Liver (tissue), 8 donors: ENCODE measurements at regions not wholly inside any gene's neighbourhood (a gene's known extent, or its start where the extent isn't known, plus 50 kb on each side); places are given as distances from the start of the nearest gene placed in this dataset.

Experiments
- DNase-seq: peaks from one replicate; pipeline ENCODE4 v3.0.0-alpha.2; 2017; ENCODE audit warnings: low spot score
- H3K27ac ChIP-seq, 2 donors: one replicate each; pipeline ENCODE4 v1.7.0; 2013; ENCODE audit warnings: inconsistent platforms in 2 of 2, low read length in 2 of 2, control low read depth in 1 of 2, low read depth in 1 of 2, mild to moderate bottlenecking in 1 of 2
- H3K27me3 ChIP-seq, 4 donors: one replicate each; pipeline versions ENCODE4 v1.6.1 to v1.7.0; 2013; ENCODE audit warnings: low read length in 3 of 4, inconsistent platforms in 1 of 4, mild to moderate bottlenecking in 1 of 4, moderate library complexity in 1 of 4; ENCODE audit not compliant: control insufficient read depth in 4 of 4, insufficient read depth in 4 of 4
- H3K36me3 ChIP-seq, 4 donors: one replicate each; pipeline versions ENCODE4 v1.6.1 to v1.7.0; 2013; ENCODE audit warnings: low read length in 3 of 4, mild to moderate bottlenecking in 3 of 4, low read depth in 1 of 4, moderate library complexity in 1 of 4; ENCODE audit not compliant: control insufficient read depth in 4 of 4, insufficient read depth in 3 of 4
- H3K4me1 ChIP-seq, 4 donors: one replicate each; pipeline versions ENCODE4 v1.6.1 to v1.7.0; 2013; ENCODE audit warnings: low read length in 3 of 4, mild to moderate bottlenecking in 3 of 4, moderate library complexity in 1 of 4; ENCODE audit not compliant: control insufficient read depth in 4 of 4, insufficient read depth in 4 of 4
- H3K4me3 ChIP-seq, 3 donors: one replicate each; pipeline versions ENCODE4 v1.6.1 to v1.7.0; 2013; ENCODE audit warnings: low read length in 3 of 3, control low read depth in 1 of 3, low read depth in 1 of 3, mild to moderate bottlenecking in 1 of 3
- H3K9ac ChIP-seq, 2 donors: one replicate each; pipeline ENCODE4 v1.7.0; 2013; ENCODE audit warnings: low read length in 2 of 2, mild to moderate bottlenecking in 2 of 2, moderate library complexity in 2 of 2, control low read depth in 1 of 2, low read depth in 1 of 2
- H3K9me3 ChIP-seq, 4 donors: one replicate each; pipeline versions ENCODE4 v1.6.1 to v1.7.0; 2013; ENCODE audit warnings: low read length in 3 of 4; ENCODE audit not compliant: control insufficient read depth in 4 of 4
- EGR1 ChIP-seq, 2 donors: IDR thresholded peaks; 2 replicates each; pipeline ENCODE4 v1.6.1; 2016 to 2018; ENCODE audit warnings: antibody characterized with exemption in 2 of 2, low read depth in 2 of 2
- FOXA1 ChIP-seq: IDR thresholded peaks from 2 replicates; pipeline ENCODE4 v1.6.1; 2016; ENCODE audit warnings: antibody characterized with exemption
- GABPA ChIP-seq, 2 donors: IDR thresholded peaks in 1 of 2; conservative IDR thresholded peaks in 1 of 2; 2 replicates each; pipeline ENCODE4 v1.6.1; 2016; ENCODE audit warnings: antibody characterized with exemption in 2 of 2, mild to moderate bottlenecking in 1 of 2, moderate library complexity in 1 of 2
- HNF4A ChIP-seq, 2 donors: conservative IDR thresholded peaks; 2 replicates each; pipeline ENCODE4 v1.6.1; 2016; ENCODE audit warnings: antibody characterized with exemption in 2 of 2, mild to moderate bottlenecking in 2 of 2
- HNF4G ChIP-seq: IDR thresholded peaks from 2 replicates; pipeline ENCODE4 v1.6.1; 2016; ENCODE audit warnings: antibody characterized with exemption
- JUND ChIP-seq, 2 donors: IDR thresholded peaks; 2 replicates each; pipeline ENCODE4 v1.6.1; 2016; ENCODE audit warnings: antibody characterized with exemption in 2 of 2
- NR2F2 ChIP-seq: IDR thresholded peaks from 2 replicates; pipeline ENCODE4 v1.6.1; 2016; ENCODE audit warnings: antibody characterized with exemption
- RAD21 ChIP-seq, 2 donors: IDR thresholded peaks; 2 replicates each; pipeline ENCODE4 v1.6.1; 2016; ENCODE audit warnings: antibody characterized with exemption in 2 of 2, mild to moderate bottlenecking in 2 of 2
- TAF1 ChIP-seq: conservative IDR thresholded peaks from 2 replicates; pipeline ENCODE4 v1.6.1; 2016; ENCODE audit warnings: antibody characterized with exemption, mild to moderate bottlenecking
- YY1 ChIP-seq: IDR thresholded peaks from 2 replicates; pipeline ENCODE4 v1.6.1; 2016; ENCODE audit warnings: antibody characterized with exemption, mild to moderate bottlenecking
- WGBS: extraction: QIAGEN DNeasy Blood & Tissue Kit; methylation state at CpG from one replicate; pipeline ENCODE4 v1.1.7; 2013; 5-methylcytosine and 5-hydroxymethylcytosine counted together
- TF ChIP-seq, protein P1 (sequence below): IDR thresholded peaks from 2 replicates; pipeline ENCODE4 v1.6.1; 2016; ENCODE audit warnings: antibody characterized with exemption, mild to moderate bottlenecking
- TF ChIP-seq, protein P2 (sequence below): IDR thresholded peaks from 2 replicates; pipeline ENCODE4 v1.6.1; 2016; ENCODE audit warnings: antibody characterized with exemption
- TF ChIP-seq, protein P3 (sequence below): IDR thresholded peaks from 2 replicates; pipeline ENCODE4 v1.6.1; 2016; ENCODE audit warnings: antibody characterized with exemption
- TF ChIP-seq, protein P4 (sequence below): fragments of 150-350 bp; IDR thresholded peaks from 2 replicates; pipeline ENCODE4 v1.5.1; 2017; ENCODE audit warnings: improper control_type of control experiment, low read depth, low read length; ENCODE audit not compliant: missing input control
- donor health status: healthy.
- donor health status: healthy.
- donor health status: healthy.
- donor health status: healthy.
- donor health status: healthy.

DNA sequence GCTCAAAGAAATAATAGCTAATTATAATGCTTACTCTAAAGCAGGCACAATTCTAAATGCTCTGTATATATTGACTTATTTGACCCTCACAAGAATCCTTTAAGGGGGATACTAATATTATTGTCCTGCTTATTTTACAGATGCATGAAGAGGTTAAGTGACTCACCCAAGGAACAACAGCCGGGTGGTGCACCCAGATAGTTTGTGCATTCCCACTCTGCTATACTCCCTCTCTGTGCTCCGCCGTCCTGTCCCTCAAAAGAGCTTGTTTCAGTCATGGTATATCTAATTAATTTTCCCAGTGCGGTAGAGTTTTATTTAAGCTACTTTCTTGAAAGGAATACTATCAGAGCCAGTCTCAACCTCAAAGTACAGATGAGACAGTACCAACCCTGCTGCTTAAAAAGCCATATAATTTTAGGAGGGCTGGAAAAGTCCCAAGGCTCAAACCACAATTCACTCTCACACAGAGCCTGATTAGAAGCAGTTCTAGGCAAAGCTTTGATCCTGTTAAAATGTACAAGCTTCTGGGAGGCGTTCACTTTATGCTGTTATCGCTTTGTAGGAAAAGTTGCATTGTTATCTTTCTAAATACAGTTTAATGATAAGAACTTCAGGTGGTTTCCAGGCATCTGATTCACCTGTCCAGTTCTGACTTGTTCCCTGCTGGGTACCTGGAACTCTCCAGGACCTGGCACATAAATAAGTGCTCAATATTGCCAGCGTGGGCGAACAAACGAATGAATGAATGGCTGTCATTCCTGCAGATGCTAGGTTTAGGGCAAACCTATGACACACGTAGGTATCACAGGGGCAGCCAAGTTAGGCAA, 261.5 kb upstream of the KLF14 start:
- no peaks in the 10 kb centered on the region for H3K27me3 ChIP-seq
- TF ChIP-seq FOXA1 = no peak
- TF ChIP-seq RAD21 (IDR thresholded peaks at IDR 0.05) = no peak
- TF ChIP-seq, protein P1, sequence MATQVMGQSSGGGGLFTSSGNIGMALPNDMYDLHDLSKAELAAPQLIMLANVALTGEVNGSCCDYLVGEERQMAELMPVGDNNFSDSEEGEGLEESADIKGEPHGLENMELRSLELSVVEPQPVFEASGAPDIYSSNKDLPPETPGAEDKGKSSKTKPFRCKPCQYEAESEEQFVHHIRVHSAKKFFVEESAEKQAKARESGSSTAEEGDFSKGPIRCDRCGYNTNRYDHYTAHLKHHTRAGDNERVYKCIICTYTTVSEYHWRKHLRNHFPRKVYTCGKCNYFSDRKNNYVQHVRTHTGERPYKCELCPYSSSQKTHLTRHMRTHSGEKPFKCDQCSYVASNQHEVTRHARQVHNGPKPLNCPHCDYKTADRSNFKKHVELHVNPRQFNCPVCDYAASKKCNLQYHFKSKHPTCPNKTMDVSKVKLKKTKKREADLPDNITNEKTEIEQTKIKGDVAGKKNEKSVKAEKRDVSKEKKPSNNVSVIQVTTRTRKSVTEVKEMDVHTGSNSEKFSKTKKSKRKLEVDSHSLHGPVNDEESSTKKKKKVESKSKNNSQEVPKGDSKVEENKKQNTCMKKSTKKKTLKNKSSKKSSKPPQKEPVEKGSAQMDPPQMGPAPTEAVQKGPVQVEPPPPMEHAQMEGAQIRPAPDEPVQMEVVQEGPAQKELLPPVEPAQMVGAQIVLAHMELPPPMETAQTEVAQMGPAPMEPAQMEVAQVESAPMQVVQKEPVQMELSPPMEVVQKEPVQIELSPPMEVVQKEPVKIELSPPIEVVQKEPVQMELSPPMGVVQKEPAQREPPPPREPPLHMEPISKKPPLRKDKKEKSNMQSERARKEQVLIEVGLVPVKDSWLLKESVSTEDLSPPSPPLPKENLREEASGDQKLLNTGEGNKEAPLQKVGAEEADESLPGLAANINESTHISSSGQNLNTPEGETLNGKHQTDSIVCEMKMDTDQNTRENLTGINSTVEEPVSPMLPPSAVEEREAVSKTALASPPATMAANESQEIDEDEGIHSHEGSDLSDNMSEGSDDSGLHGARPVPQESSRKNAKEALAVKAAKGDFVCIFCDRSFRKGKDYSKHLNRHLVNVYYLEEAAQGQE = no peak
- TF ChIP-seq, protein P2, sequence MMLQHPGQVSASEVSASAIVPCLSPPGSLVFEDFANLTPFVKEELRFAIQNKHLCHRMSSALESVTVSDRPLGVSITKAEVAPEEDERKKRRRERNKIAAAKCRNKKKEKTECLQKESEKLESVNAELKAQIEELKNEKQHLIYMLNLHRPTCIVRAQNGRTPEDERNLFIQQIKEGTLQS = no peak
- no peak for TF ChIP-seq EGR1 (IDR thresholded peaks at IDR 0.05; ENCODE audit: low read depth in 2 of 2)
- TF ChIP-seq, protein P3, sequence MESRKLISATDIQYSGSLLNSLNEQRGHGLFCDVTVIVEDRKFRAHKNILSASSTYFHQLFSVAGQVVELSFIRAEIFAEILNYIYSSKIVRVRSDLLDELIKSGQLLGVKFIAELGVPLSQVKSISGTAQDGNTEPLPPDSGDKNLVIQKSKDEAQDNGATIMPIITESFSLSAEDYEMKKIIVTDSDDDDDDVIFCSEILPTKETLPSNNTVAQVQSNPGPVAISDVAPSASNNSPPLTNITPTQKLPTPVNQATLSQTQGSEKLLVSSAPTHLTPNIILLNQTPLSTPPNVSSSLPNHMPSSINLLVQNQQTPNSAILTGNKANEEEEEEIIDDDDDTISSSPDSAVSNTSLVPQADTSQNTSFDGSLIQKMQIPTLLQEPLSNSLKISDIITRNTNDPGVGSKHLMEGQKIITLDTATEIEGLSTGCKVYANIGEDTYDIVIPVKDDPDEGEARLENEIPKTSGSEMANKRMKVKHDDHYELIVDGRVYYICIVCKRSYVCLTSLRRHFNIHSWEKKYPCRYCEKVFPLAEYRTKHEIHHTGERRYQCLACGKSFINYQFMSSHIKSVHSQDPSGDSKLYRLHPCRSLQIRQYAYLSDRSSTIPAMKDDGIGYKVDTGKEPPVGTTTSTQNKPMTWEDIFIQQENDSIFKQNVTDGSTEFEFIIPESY = no peak
- TF ChIP-seq, protein P4, sequence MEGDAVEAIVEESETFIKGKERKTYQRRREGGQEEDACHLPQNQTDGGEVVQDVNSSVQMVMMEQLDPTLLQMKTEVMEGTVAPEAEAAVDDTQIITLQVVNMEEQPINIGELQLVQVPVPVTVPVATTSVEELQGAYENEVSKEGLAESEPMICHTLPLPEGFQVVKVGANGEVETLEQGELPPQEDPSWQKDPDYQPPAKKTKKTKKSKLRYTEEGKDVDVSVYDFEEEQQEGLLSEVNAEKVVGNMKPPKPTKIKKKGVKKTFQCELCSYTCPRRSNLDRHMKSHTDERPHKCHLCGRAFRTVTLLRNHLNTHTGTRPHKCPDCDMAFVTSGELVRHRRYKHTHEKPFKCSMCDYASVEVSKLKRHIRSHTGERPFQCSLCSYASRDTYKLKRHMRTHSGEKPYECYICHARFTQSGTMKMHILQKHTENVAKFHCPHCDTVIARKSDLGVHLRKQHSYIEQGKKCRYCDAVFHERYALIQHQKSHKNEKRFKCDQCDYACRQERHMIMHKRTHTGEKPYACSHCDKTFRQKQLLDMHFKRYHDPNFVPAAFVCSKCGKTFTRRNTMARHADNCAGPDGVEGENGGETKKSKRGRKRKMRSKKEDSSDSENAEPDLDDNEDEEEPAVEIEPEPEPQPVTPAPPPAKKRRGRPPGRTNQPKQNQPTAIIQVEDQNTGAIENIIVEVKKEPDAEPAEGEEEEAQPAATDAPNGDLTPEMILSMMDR = no peak
- TF ChIP-seq HNF4A (conservative IDR thresholded peaks at IDR 0.05) = no peak
- no peak for DNase-seq
- peaks cover 14 to 40% (median 33%) of the 10 kb centered on the region in 4 donors for H3K4me1 ChIP-seq
- H3K9me3 ChIP-seq = no peaks in the 10 kb centered on the region
- WGBS = 41% methylated on average over 10 of the region's 10 CpGs
- H3K27ac ChIP-seq = peak overlapping the region; percentile 68 to 81
- H3K36me3 ChIP-seq = peaks cover 0 to 2% (median 0%) of the 10 kb centered on the region in 4 donors
- H3K9ac ChIP-seq = peak overlapping the region in 1 of 2 donors; percentile 21
- H3K4me3 ChIP-seq = no peak overlapping the region

DNA sequence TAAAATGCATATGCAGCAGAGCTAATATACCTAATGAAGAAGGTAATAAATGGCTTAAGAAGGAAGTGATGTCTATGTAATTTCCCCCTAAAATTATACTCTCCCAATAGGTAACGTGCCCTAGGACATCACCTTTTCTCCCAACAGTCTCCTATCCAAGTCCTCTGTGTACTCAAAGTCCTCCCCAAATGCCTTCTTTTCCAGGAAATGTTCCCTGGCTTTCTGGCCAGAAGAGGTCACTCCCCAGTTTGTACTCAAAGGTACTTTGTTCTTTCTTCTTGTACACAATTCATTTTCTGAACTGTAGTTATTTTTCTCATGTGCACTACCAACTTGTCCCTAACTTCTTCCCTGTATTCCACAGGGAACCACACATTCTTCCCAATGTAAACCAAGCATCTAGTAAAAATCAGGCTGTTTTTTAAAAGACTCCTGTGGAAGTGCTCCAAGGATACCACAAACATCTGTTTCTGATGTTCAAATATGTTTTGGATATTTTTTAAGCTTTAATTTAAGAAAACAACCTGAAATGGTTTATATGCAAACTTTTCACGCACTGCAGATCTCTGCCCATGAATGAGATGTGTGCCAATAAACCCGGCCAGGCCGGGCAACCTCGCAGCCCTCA, 262.3 kb upstream of the KLF14 start:
- no peaks in the 10 kb centered on the region for H3K9me3 ChIP-seq
- no peak overlapping the region for H3K4me3 ChIP-seq
- peaks cover 0 to 2% (median 0%) of the 10 kb centered on the region in 4 donors for H3K36me3 ChIP-seq
- DNase-seq = no peak
- 20% methylated on average over 5 of the region's 5 CpGs for WGBS
- H3K27me3 ChIP-seq = no peaks in the 10 kb centered on the region
- peaks cover 14 to 40% (median 33%) of the 10 kb centered on the region in 4 donors for H3K4me1 ChIP-seq
- peak overlapping the region; percentile 68 to 81 for H3K27ac ChIP-seq
- H3K9ac ChIP-seq = peak overlapping the region in 1 of 2 donors; percentile 21
- TF ChIP-seq, protein P1 = no peak
- no peak for TF ChIP-seq HNF4G
- TF ChIP-seq EGR1 (IDR thresholded peaks at IDR 0.05; ENCODE audit: low read depth in 2 of 2) = no peak
- TF ChIP-seq YY1 = no peak
- no peak for TF ChIP-seq NR2F2
- no peak for TF ChIP-seq TAF1
- TF ChIP-seq JUND (IDR thresholded peaks at IDR 0.05) = peak in 1 of 2 donors; percentile 45
- no peak for TF ChIP-seq GABPA (IDR thresholded peaks at IDR 0.05 in 1 of 2, conservative IDR thresholded peaks at IDR 0.05 in 1 of 2)
- TF ChIP-seq, protein P2 = no peak
- no peak for TF ChIP-seq RAD21 (IDR thresholded peaks at IDR 0.05)
- TF ChIP-seq, protein P4 = no peak
